Cardiac muscle cell (in vitro differentiated cells and primary cell): ENCODE measurements at regions not wholly inside any gene's neighbourhood (a gene's known extent, or its start where the extent isn't known, plus 50 kb on each side); places are given as distances from the start of the nearest gene placed in this dataset.

Experiments used
- DNase-seq, 2 donors: peaks; one replicate each; pipeline versions ENCODE4 v3.0.0 to v3.0.0-alpha.2; 2010 to 2017; ENCODE audit warnings: low read depth in 1 of 2, low spot score in 1 of 2
- H3K27ac ChIP-seq: fragments of 200-600 bp; sonication (generic); 2 replicates; pipeline ENCODE4 v1.5.1; 2016
- H3K27me3 ChIP-seq: fragments of 200-600 bp; sonication (generic); 2 replicates; pipeline ENCODE4 v1.6.0; 2016; ENCODE audit warnings: control low read depth
- H3K36me3 ChIP-seq: fragments of 200-600 bp; sonication (generic); 2 replicates; pipeline ENCODE4 v1.5.1; 2016; ENCODE audit warnings: control low read depth
- H3K4me1 ChIP-seq: fragments of 200-600 bp; sonication (generic); 2 replicates; pipeline ENCODE4 v1.8.1; 2017; ENCODE audit warnings: low read depth, mild to moderate bottlenecking, mixed run types
- H3K4me3 ChIP-seq: fragments of 200-600 bp; sonication (generic); 2 replicates; pipeline ENCODE4 v1.5.1; 2016; ENCODE audit warnings: mild to moderate bottlenecking
- H3K9me3 ChIP-seq: fragments of 200-600 bp; sonication (generic); 2 replicates; pipeline ENCODE4 v1.5.1; 2017; ENCODE audit warnings: low read depth, mild to moderate bottlenecking, control low read depth
- TF ChIP-seq, protein P1 (sequence below): IDR thresholded peaks from 2 replicates; pipeline ENCODE4 v1.5.1; 2012; ENCODE audit warnings: low read depth, mild to moderate bottlenecking, low read length

DNA sequence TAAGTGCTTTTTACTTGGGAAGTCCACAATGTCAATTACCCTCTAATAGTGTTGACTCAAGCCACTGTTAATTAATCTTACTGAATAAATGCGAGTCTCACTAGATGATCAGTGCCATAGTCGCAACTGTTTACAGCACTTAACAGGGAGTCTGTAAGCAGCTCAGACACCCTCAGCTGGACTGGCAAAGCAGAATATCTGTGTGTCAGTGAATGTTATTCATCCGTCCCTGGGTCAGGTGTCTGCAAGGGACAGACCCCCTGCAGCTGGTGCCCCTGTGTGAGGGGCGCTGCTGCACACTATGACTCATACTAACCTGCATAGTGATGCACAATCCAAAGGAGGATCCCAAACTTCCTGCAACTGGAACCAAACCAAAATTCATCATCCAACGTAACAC, 306.5 kb downstream of the HHIPL2 start:
- no peaks in the 10 kb centered on the region for H3K9me3 ChIP-seq
- DNase-seq: no peak
- no peaks in the 10 kb centered on the region for H3K27me3 ChIP-seq
- TF ChIP-seq, protein P1, sequence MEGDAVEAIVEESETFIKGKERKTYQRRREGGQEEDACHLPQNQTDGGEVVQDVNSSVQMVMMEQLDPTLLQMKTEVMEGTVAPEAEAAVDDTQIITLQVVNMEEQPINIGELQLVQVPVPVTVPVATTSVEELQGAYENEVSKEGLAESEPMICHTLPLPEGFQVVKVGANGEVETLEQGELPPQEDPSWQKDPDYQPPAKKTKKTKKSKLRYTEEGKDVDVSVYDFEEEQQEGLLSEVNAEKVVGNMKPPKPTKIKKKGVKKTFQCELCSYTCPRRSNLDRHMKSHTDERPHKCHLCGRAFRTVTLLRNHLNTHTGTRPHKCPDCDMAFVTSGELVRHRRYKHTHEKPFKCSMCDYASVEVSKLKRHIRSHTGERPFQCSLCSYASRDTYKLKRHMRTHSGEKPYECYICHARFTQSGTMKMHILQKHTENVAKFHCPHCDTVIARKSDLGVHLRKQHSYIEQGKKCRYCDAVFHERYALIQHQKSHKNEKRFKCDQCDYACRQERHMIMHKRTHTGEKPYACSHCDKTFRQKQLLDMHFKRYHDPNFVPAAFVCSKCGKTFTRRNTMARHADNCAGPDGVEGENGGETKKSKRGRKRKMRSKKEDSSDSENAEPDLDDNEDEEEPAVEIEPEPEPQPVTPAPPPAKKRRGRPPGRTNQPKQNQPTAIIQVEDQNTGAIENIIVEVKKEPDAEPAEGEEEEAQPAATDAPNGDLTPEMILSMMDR: no peak
- no peak overlapping the region for H3K4me3 ChIP-seq
- H3K4me1 ChIP-seq: no peaks in the 10 kb centered on the region
- H3K27ac ChIP-seq: no peak overlapping the region
- H3K36me3 ChIP-seq: no peaks in the 10 kb centered on the region

DNA sequence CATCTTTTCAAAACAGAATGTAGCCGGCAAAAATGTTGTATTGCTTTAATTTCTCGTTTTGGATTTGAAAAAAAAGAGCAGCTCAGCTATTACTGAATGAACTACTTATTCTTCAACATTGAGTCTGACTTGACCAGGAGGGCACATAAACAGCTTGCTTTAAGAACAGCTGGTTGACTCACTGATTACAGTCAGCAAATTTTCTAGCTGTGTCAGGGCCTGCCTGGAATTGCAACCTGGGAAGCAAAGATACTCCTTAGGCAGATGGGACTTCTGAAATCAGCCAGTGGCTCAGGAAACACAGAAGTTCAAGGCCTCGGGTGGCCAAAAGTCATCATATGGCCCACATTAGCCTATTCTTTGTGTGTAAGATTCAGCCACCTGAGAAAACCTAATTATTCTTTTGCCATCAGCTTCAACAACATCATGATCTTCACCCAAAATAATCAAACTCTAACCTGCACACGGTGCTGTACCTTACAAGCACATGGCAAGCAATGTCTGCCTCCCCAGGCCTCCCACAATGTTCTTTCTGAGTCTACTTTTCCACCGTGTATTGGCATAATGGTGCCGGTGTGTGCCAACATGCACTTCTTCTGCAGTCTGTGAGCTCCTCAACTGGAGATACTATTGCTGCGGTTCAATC, 307.2 kb downstream of the HHIPL2 start:
- Histone ChIP-seq H3K9me3 (no peaks in the 10 kb centered on the region), H3K36me3 (no peaks in the 10 kb centered on the region), H3K27ac (no peak overlapping the region), H3K27me3 (no peaks in the 10 kb centered on the region), H3K4me1 (no peaks in the 10 kb centered on the region), H3K4me3 (no peak overlapping the region)
- peak in 1 of 2 donors; percentile 37 for DNase-seq
- TF ChIP-seq, protein P1: no peak

DNA sequence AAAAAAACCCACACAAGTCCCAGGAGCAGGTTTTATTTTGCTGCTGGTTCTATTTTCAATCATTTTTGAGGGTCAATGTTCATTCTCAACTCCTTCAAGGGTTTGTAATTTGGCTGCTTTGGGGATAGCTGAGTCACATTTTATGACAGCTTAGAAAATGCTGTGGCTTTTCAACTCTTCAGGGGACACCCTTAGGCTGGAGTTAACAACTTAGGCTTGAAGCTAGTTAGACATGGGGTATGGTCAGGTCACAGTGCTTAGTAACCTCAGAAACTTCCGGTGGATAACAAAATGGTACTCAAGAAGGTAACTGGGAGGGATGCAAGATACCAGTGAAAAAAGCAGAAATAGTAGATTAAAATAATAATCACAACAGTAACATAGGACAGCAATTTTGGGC, 308.8 kb downstream of the HHIPL2 start:
- Histone ChIP-seq H3K27ac (no peak overlapping the region), H3K9me3 (no peaks in the 10 kb centered on the region), H3K4me3 (no peak overlapping the region), H3K27me3 (no peaks in the 10 kb centered on the region), H3K36me3 (no peaks in the 10 kb centered on the region), H3K4me1 (no peaks in the 10 kb centered on the region)
- TF ChIP-seq, protein P1: no peak
- DNase-seq: no peak

DNA sequence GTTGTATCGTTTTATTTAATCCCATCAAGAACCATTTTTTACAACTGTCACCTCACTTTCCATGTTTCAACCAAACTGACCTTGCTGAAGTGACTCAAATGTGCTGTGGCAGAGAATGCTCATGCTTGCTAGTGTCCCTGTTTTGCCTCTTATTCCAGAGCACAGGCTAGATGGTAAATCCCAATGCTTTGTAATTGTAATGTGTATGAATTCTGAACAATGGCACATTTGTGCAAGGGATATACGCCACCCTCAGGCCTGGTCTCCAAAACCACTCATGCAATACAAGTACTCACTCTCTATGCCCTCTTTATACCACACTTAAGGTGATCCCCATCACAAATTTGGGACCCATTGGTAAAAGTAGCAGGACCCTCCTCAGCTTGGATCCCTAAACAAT, 313.6 kb downstream of the HHIPL2 start:
- no peak for DNase-seq
- Histone ChIP-seq H3K4me1 (no peaks in the 10 kb centered on the region), H3K36me3 (no peaks in the 10 kb centered on the region), H3K27ac (no peak overlapping the region), H3K9me3 (no peaks in the 10 kb centered on the region), H3K4me3 (no peak overlapping the region), H3K27me3 (no peaks in the 10 kb centered on the region)
- TF ChIP-seq, protein P1: no peak

DNA sequence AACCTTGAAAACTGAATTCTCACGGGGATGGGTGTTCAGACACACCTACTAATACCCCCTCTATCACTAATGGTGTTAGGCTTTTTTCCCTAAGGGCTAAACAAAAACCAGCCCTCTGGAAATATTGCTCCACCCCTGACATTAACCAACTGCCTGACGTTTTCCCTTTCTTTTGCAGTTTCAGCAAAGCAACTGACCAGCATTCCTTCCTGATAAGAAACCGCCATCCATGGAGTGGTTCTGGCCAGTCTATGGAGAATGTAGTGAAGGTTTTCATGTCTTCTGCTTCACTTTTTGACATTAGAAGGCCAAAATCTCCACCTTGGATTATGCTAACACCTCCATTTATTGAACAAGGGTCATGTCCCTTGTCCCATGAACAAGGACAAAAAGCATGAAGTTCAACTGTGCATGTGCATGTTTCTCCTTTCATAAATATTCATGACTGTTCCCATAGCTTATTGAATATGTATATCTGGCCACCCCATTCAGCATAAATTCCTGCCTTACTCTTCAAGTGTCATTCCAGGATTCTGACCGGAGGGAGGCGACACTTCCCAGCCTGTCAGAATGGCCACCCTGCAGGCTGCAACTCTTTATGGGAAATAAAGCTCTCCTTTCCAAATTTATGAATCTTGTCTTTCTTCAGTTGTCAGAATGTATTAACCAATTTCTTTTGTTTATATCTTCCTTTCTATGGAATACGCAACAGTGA, 314.3 kb downstream of the HHIPL2 start:
- Histone ChIP-seq H3K4me1 (no peaks in the 10 kb centered on the region), H3K36me3 (no peaks in the 10 kb centered on the region), H3K27ac (no peak overlapping the region), H3K4me3 (no peak overlapping the region), H3K9me3 (no peaks in the 10 kb centered on the region), H3K27me3 (no peaks in the 10 kb centered on the region)
- peak in 1 of 2 donors; percentile 72 for DNase-seq
- TF ChIP-seq, protein P1: no peak
